Retina (tissue), 1 donor: ENCODE measurements at regions not wholly inside any gene's neighbourhood (a gene's known extent, or its start where the extent isn't known, plus 50 kb on each side); places are given as distances from the start of the nearest gene placed in this dataset.
"Not testable (repeated sequence)": the region's sequence is repeated elsewhere in the genome, so short reads cannot be mapped to it uniquely, and the experiment has no call there.

Source experiments
- DNase-seq: peaks from one replicate; pipeline ENCODE4 v3.0.0-alpha.2; 2016

GRCh38 chr15:44817797-44818196 lies 81.5 kb downstream of the TRIM69 start:
- not testable (repeated sequence) for DNase-seq

- not testable (repeated sequence) for DNase-seq
These were observed 83.1 kb downstream of the TRIM69 start for GRCh38 chr15:44819331-44819987.

GRCh38 chr15:44820535-44820934 lies 84.2 kb downstream of the TRIM69 start:
- not testable (repeated sequence) for DNase-seq

GRCh38 chr15:44820967-44821366 lies 84.6 kb downstream of the TRIM69 start:
- not testable (repeated sequence) for DNase-seq

- not testable (repeated sequence) for DNase-seq
These were observed 88.2 kb downstream of the TRIM69 start for GRCh38 chr15:44824277-44825145.

- DNase-seq, result not testable (repeated sequence)
These were observed 90.3 kb downstream of the TRIM69 start for GRCh38 chr15:44826583-44826982.

GRCh38 chr15:44828229-44828914 lies 92.0 kb downstream of the TRIM69 start:
- not testable (repeated sequence) for DNase-seq

GRCh38 chr15:44829150-44829549 lies 92.8 kb downstream of the TRIM69 start:
- DNase-seq, result not testable (repeated sequence)

GRCh38 chr15:44830692-44831408 lies 94.5 kb downstream of the TRIM69 start:
- not testable (repeated sequence) for DNase-seq

GRCh38 chr15:44831409-44831741 lies 95.0 kb downstream of the TRIM69 start:
- DNase-seq, result not testable (repeated sequence)

- DNase-seq, result not testable (repeated sequence)
These were observed 95.8 kb downstream of the TRIM69 start for GRCh38 chr15:44832133-44832532.

- not testable (repeated sequence) for DNase-seq
These were observed 96.8 kb downstream of the TRIM69 start for GRCh38 chr15:44833081-44833480.

GRCh38 chr15:44833761-44834160 lies 97.4 kb downstream of the TRIM69 start:
- not testable (repeated sequence) for DNase-seq

GRCh38 chr15:44835082-44835481 lies 98.8 kb downstream of the TRIM69 start:
- DNase-seq, result not testable (repeated sequence)

GRCh38 chr15:44836094-44836493 lies 99.8 kb downstream of the TRIM69 start:
- no peak for DNase-seq

- not testable (repeated sequence) for DNase-seq
These were observed 102.6 kb downstream of the TRIM69 start for GRCh38 chr15:44838929-44839328.

GRCh38 chr15:44841762-44842161 lies 105.4 kb downstream of the TRIM69 start:
- DNase-seq, result not testable (repeated sequence)

- not testable (repeated sequence) for DNase-seq
These were observed 106.6 kb downstream of the TRIM69 start for GRCh38 chr15:44842883-44843282.

GRCh38 chr15:44844936-44845335 lies 108.6 kb downstream of the TRIM69 start:
- DNase-seq, result not testable (repeated sequence)

- not testable (repeated sequence) for DNase-seq
These were observed 109.8 kb downstream of the TRIM69 start for GRCh38 chr15:44846156-44846555.

GRCh38 chr15:44847555-44847954 lies 108.9 kb upstream of the TERB2 start:
- DNase-seq, result not testable (repeated sequence)

GRCh38 chr15:44848859-44849258 lies 107.6 kb upstream of the TERB2 start:
- DNase-seq, result not testable (repeated sequence)
